ENCODE measurements at regions not wholly inside any gene's neighbourhood (a gene's known extent, or its start where the extent isn't known, plus 50 kb on each side); places are given as distances from the start of the nearest gene placed in this dataset.

DNA sequence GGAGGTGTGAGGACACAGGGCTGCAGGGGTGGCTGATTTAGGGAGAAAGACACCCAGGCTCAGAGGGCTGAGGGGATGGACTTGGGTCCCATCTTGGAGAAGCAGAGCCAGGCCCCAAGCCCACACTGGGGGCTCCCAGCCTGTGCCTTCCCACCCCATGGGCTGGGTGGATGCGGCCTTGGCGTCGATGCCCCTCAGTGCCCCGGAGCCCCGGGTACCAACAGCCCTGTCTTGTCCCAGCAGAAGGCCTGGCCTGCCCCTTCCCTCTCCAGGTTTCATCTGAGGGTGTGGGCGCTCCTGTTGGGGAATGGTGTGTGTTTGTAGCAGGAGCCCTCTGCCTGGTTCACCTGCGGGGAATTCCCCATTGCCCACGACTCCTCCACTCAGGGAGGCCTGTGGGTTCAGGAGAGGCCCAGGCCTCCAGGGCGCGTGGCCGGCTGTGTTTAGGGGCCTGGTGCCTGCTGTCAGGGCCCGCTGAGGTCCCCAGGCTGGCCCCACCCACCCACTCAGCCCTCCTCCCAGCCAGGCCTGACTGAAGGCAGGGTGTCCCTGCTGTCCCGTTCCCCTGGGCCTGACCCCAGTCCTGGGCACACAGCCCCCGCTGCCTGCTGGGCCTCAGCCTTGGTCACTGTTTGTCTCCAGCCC, 51.1 kb upstream of the BEGAIN start:
- no peak for DNase-seq (ENCODE audit: low read depth)

DNA sequence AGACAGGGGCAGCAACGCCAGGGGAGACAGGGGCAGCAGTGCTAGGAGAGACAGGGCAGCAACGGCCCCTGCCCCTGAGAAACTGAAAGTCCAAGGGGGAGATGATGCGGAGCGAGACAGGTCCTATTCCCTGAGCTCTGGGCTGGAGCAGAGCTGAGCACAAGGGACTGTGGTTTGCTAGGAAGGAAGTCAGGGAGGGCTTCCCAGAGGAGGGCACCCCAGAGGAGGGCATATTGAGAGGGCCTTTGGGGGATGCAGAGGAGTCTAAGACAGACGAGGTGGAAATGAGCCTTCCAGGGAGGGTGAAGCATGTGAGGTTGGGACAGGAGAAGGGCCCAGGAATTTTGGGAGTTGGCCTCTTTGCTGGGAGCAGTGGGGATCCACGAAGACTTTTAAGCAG, 52.1 kb upstream of the BEGAIN start:
- DNase-seq (ENCODE audit: low read depth), result no peak

DNA sequence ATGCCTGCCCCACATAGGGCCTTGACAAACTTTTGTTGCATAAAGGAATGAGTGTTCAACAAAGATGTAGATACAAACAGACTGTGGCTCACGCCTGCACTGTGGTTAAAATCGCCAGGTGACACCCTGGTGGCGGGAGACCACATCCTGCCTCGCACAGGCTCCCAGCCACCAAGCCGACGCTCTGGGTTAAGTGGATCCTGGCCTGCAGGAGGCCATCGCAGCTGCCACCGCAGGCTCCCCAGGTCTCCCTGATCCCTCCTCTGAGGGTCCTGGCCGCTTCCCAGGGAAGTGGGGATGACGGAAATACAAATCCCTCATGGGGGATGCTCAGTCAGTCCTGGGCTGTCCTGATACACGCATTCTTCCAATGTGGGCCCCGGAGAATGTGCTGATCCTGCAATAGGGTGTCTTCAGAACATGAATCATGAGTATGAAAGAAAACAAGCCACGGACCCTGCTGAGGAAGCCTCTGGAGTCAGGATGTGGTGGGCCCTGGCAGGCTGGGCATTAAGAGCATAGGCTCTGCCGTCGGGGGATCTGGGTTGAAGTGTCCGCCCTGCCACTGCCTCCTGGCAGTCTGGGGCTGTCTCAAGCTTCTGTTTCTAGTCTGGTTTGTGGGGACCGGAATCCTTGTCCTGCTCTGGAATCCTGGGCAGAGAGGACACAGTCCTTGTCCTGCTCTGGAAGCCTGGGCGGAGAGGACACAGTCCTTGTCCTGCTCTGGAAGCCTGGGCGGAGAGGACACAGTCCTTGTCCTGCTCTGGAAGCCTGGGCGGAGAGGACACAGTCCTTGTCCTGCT, 53.5 kb upstream of the BEGAIN start:
- peak; percentile 35 for DNase-seq (ENCODE audit: low read depth)

DNA sequence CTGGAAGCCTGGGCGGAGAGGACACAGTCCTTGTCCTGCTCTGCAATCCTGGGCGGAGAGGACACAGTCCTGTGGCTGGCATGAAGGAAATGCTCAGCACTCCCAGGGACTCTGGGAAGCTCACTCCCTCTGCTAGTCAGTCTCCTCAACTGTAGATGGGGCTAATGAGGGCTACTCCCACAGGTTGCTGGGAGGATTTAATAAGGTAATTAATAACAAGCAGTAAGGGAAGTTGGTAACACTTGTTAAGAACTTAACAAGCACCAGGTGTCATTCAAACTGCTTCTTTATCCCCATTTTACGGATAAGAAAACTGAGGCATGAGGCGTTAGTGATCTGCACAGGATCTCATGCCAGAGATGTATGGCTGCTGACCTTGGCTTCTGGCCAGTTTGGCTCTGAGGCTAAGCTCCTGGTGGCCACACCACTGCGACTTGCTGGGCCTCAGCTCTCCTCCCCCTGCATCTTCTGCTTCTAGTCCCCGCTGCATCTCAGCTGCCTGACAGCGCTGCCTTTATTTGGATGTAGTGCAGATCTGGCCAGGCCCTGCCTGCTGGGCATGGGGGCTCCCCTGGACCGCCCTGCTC, 54.1 kb upstream of the BEGAIN start:
- DNase-seq (ENCODE audit: low read depth), result no peak

DNA sequence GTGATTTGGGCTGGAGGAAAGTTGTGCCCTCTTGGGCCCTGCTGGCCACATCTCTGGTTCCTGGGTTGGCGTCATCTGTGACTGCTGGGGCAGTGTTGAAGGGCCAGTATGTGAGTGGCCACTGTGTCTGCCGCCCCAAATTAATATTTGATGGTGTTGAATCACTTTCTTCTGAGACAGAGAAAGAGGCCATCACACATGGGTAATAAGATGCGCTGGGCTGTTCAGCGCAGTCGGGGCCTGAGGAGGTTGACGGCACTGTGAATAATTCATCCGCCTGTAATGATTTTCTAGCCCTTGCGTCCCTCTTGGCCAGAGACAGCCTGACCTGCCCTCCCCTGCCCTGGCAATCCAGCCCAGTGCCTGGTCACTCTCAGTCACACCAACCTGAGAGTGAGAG, 56.2 kb upstream of the BEGAIN start:
- DNase-seq (ENCODE audit: low read depth), result no peak

DNA sequence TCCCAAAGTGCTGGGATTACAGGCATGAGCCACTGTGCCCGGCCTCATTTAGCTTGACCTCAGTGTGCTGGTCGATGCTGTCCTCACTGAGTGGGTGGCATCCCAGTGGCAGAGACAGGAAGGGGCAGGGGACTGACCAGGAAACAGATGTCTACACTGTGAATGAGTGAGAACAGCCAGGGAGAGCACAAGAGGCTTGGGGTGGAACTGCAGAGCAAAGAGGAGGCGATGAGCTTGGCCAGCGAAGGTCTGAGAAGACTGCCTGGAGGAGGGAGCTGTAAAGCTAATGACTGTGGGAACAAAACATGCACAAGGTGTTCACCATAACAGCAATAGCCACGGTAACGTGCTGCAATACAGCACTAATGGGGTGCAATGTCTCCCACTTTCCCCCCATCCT, 57.2 kb upstream of the BEGAIN start:
- DNase-seq (ENCODE audit: low read depth), result no peak

DNA sequence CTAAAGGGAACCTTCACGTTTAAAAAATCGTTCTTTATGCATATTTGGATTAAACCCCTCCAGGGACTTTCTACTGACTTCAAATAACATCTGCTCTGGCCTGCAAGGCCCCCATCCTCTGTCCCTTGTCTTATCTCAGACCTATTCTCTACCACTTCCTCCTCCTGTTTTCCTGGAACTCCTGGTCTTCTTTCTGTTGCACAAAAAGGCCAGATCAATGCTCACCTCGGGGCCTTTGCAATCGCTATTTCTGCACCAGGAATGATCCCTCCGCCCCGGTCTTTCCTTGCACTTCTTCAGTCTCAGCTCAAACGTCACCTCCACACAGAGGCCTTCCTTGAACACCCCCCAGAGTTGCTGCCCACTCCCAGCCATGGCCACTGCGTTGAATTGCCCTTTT, 57.6 kb upstream of the BEGAIN start:
- DNase-seq (ENCODE audit: low read depth), result no peak

DNA sequence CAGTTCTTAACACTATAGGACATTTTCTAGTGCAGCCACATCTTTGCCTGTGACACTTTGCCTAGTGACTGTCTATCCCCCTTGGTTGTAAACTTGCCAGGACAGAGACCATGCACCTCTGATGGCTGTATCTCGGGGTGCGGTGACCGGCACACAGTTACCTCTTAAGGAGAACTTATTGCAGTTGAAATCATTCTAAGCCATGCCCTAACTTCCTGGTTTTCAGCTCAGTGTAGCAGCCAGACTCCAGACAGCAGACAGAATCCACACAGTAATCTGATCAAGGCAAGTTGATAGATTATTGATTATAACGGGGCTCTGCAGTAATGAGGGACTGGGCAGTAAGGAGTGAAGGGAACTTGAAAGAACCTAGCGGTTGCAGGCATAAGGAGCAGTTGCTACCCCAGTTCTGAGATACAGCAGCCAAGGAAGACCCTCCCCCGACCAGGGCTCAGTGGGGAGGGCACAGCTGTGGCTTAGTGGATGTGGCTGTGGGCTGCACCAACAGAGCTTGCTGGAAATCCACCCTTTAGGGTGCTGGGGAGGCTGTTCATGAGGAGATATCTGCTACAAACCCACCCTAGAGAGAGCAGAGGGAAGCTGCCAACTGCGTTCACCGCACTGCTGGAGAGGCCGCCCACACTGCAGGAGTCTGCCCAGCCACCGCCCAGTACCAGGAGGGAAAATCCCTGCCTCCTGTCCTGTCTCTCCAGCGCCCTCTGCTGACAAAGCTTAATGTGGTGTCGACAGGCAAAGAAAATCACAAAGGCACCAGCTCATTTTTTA, 58.2 kb upstream of the BEGAIN start:
- DNase-seq (ENCODE audit: low read depth), result peak; percentile 79

DNA sequence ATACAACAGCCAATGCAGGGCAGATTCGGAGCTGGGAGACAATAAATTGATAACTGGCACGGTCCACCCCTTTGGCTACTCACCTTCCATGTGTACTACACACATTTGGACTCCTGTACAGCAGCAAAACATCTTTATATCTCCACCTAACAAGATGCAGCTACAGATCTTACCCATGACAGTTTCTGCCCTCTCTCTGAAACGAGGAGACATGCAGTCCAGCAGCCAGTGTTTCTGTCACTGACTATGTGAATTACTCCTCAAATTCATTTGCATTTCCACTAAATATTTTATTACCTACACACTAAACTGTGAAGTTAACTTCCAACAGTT, 58.7 kb upstream of the BEGAIN start:
- DNase-seq (ENCODE audit: low read depth), result no peak

DNA sequence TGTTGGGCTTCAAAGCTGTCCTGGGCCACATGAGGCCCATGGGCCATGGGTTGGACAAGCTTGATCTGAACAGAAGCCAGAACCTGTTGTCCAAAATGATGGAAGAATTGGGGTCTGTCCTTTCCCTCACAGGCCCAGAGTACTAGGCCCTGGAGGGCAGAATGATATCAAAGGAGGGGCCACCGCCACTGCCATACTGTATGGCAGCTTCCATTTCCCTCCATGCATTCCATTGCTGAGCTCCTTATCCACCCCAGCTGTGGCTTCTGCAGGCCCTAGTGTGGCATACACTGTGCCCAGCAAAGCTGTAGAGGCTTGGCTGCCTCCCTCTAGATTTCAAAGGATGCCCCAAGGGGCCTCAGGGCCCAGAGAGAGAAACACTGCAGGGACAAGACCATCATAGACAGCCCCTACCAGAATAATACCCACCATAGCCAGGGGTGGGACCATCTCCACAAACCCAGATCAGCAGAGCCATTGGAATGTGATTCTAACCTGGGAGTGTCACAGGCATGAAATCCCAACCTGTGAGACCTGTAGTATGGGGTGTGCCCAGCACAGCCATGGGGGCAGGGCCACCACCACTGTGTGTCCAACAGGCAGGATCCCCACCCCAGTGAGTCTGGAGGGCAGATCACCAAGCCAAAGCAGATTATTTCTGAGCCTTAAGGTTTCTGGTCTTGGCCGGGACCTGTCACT, 61.4 kb upstream of the BEGAIN start:
- no peak for DNase-seq (ENCODE audit: low read depth)

DNA sequence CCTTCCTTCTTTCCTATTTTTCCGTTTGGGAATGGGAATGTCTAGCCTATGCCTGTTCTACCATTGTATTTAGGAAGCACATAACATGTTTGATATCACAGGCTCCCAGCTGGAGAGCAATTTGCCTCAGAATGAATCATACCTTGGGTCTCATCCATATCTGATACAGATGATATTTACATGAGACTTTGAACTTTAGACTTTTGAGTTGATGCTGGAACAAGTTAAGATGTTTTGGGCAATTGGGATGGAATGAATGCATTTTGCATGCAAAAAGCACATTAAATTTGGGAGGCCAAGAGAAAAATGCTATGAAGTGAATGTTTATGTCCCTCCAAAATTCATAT, 61.9 kb upstream of the BEGAIN start:
- peak; percentile 61 for DNase-seq (ENCODE audit: low read depth)

DNA sequence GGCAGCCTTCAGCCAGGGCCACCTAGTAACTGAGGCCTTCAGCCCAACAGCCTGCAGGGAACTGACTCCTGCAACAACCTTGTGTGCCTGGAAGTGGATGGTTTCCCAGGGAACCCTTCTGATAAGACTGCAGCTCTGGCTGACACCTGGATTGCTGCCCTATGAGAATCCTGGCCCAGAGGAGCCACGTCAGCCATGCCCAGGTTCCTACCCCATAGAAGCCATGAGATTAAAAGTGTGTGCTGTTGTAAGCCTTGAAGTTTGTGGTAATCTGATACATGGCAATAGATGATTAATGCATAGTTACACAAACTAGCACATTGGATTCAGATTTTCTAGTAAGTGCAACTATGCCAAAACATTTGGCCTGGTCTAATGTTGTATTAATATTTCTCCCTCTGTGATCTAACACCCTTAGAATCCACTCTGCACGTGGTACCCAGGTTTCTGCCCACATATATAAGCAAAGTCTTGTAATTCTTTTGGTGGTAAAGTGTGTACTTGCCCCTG, 64.8 kb upstream of the BEGAIN start:
- DNase-seq (ENCODE audit: low read depth), result peak; percentile 23

DNA sequence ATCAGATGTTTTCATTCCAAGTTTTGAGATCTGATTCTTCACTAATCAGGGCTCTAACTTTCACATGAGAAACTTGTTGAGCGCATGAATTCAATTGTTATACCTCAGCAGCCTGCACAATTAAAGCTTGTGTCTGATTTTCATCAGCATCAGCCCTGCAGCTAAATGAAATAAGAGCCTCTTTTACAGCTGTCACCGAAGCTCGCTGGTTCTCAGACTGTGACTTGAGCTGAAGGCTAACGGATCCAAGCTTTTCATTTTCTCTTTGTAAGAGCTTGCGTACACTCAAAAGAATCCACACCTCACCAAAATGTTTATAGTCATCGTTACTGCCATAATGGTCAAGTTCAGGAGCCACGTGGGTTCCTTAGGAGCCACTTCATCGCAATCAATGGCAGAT, 65.5 kb upstream of the BEGAIN start:
- DNase-seq (ENCODE audit: low read depth), result no peak

DNA sequence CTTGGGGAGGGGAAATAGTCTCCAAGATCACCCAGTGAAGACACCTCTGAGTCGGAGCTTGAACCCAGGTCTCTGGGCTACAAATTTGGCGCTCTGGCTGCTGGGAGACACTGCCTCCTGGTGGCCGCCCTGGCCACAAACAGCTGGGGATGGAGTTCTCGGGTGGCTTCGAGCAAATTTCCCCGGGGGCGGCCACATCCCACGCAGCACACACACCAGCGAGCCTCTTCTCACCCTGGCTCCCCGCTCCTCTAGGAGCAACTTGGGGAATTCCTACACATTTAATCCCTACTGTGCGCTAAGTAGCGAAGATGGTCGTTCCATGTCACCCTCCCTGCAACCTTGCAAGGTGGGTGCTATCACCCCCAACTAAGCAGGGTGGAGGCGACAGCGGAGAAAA, 66.2 kb upstream of the BEGAIN start:
- DNase-seq (ENCODE audit: low read depth), result no peak

DNA sequence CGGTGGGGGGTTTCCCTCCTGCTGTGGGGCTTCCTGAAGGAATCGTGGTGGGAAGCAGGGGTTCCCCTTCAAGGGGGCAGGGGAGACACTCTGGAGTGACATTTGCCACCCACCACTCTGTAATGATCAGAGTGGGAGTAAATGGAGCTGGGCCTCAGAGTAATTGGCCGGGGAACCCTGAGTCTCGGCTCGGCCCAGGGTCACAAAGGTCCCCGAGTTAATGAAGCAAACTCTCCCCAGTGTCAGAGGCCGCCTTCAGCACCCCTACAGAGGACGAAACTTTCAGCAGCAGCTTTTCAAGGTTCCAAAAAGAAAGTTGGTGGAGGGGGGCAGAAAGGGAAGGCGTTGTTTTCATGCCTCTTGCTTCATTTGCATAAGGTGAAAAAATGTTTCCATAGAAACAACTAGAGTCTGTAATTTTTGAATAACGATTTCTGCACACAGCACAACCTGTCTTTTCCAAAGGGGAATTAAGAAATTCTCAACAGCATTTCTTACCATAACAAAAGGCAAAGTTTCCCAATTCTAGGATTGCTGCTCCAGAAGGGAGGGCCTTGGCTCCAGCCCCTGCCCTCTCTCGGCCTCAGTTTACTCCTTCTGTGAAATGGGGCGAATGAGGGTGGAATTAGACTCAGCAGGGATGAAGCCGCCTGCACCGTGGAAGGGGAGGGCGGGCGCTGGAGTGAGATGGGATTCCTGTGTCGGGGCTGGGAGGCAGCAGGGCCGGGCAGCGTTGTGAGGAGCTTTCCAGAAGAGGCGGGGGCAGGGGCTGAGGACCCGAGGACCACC, 67.0 kb upstream of the BEGAIN start:
- DNase-seq (ENCODE audit: low read depth), result no peak

DNA sequence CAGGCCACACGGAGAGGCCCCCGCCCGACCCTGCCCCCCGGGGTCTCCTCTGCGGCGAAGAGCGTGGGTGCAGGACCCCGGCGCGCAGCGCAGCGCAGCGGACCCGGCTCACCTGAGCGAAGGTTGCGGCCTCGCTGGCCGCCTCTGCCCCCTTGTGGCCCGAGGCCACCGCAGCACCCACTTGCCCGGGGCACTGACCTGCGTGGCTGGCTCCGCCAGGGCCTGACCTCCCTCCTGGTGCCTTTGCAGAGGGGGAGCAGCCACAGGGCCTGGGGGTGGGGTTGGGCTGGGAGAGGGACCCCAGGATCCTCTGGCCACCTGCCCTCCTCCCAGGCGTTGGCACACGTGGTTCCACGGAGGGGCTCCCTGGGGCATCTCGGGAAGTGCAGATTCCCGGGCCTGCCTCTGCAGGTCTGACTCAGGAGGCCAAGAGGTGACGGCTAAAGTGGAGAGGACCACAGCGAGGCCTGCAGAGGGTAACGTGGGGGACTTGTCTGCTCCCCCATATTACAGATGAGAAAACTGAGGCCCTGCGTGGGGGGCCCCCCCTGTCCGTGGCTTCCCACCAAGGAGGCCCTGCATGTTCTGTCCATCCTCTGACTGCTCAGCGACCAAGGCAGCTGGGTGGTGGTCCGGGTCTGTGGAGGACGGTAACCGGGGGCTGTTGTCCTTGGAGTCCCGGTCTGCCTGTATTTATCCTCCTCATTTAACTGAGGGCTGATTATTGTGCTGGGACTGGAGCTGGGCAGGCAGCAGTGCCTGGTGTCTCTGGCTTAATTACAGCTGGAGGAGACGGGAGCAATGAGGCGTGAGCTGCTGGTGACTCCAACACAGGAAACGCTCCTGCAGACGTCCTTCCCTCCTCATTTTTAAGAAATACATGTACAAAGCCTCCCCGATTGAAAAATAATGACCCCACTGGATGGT, 67.9 kb upstream of the BEGAIN start:
- DNase-seq (ENCODE audit: low read depth), result no peak

DNA sequence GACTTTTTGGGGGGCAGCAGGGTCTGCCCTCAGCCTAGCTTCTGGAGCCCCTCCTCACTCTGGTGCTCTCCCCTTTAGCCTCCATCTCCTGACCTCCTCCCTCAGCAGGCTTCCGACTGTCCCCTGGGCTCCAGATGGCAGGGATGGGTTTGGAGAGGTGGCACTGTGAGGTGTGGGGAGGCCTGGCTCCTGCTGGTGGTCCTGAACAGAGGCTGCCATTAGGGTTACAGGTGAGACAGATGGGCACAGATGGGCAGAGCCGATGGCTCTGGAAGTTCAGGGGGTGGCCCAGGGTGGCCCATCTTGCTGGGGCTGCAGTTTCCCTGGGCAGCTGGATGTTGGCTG, 68.5 kb upstream of the BEGAIN start:
- no peak for DNase-seq (ENCODE audit: low read depth)

DNA sequence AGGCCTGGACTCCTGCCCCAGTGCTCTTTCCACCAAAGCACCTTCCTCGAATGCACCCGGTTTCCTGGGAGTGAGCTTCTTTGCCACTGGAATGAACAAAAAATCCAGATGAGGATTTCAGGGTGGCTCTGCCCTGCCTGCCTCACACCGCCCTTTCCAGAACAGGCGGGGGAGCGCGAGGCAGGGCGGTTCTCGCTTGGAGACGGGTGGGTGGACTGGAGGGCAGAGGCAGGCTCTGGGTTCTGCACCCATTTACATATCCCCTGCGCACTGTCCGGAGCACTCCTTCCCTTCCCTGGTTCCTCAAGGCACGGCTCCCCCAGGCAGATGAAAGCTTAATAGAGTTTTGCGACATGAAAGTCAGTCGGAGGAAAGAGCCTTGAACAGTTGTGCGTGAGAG, 69.7 kb upstream of the DLK1 start:
- no peak for DNase-seq (ENCODE audit: low read depth)

DNA sequence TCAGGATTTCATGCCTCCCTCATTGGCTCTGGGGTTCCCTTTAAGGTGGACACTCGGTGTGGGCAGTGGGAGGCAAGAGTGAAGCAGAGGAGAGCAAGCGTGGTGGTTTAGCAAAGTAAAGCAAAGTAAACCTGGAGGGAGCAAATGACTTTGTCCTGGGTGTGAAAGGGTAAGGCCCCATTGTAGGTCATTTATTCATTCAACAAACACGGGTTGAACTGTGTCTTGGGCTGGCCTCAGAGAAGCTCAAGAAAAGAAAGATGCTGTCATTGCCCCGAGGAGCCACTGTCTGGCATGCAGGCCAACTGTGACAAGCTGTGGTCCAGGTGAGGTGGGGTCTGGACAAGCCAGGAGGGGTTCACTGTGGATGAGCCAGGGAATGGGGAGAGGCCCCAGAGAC, 68.9 kb upstream of the DLK1 start:
- no peak for DNase-seq (ENCODE audit: low read depth)

DNA sequence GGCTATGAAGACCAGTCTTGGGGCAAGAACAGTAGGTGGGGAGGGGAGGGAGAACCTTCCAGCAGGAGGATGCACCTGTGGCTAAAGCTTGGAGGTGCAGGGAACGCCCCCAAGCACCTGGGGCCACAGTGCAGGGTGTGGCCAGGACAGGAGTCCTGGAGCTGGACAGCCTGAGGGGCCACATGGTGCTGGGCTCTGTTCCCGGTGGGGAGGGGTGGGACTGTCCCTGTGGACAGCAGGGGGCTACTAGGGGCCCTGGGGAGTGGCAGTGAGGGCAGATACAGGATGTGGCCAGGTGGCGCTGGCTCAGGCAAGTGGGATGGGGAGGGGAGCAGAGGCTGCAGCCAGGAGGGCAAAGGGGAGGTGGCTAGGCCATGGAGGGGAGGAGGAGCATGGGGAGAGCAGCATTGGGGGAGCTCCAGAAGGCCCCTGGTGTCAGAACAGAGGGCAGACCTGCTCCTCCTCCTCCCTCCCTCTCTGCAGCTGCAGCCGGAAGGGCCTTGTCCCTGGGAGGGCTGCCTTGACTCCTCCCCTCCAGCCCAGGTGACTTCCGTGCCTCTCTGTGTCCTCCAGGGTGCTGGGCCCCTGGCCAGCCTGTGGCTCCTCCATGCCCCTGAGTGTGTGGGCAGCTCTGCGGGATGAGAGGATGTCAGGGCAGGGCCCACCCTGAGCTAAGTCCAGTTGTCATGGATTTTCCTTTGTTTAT, 68.4 kb upstream of the DLK1 start:
- DNase-seq (ENCODE audit: low read depth), result no peak
